Hepatocyte (in vitro differentiated cells): ENCODE measurements at regions not wholly inside any gene's neighbourhood (a gene's known extent, or its start where the extent isn't known, plus 50 kb on each side); places are given as distances from the start of the nearest gene placed in this dataset.

Source experiments
- CTCF ChIP-seq: fragments of 200-600 bp; sonication (generic); IDR thresholded peaks from 2 replicates; pipeline ENCODE4 v1.5.1; 2016; ENCODE audit warnings: antibody characterized with exemption, mild to moderate bottlenecking; ENCODE audit not compliant: poor library complexity
- EZH2phosphoT487 ChIP-seq: fragments of 200-600 bp; sonication (generic); IDR thresholded peaks from one replicate; pipeline ENCODE4 v1.6.1; 2018; ENCODE audit warnings: antibody characterized with exemption, mild to moderate bottlenecking, low read depth, moderate library complexity; ENCODE audit not compliant: unreplicated experiment, severe bottlenecking

GRCh38 chr12:20003252-20003651 lies 365.1 kb upstream of the PDE3A start:
- TF ChIP-seq CTCF (no peak), EZH2phosphoT487 (no peak)
